ENCODE measurements at regions not wholly inside any gene's neighbourhood (a gene's known extent, or its start where the extent isn't known, plus 50 kb on each side); places are given as distances from the start of the nearest gene placed in this dataset.

GRCh38 chr12:11973396-11973795 lies 97.3 kb upstream of the BCL2L14 start:
- Histone ChIP-seq H3K4me2 (ENCODE audit: low read length) (no peak overlapping the region), H3K4me3 (ENCODE audit: low read length) (no peak overlapping the region), H4K20me1 (ENCODE audit: control insufficient read depth, insufficient read depth, low read depth, low read length) (no peaks in the 10 kb centered on the region), H3F3A (ENCODE audit: control insufficient read depth, insufficient read depth) (no peaks in the 10 kb centered on the region), H3K4me1 (ENCODE audit: control insufficient read depth, low read length) (no peaks in the 10 kb centered on the region), H3K27me3 (ENCODE audit: control insufficient read depth, low read length) (peaks cover 3% of the 10 kb centered on the region), H3K36me3 (ENCODE audit: control insufficient read depth, low read length) (no peaks in the 10 kb centered on the region), H3K27ac (ENCODE audit: low read depth, low read length) (no peak overlapping the region), H3K9me2 (replicated peaks; ENCODE audit: control insufficient read depth, low read length) (no peaks in the 10 kb centered on the region), H3K9me3 (ENCODE audit: control insufficient read depth, insufficient read depth, low read length) (no peaks in the 10 kb centered on the region), H3K79me2 (ENCODE audit: control insufficient read depth, low read length) (no peaks in the 10 kb centered on the region)
- no peak for TF ChIP-seq CTCF (IDR thresholded peaks at IDR 0.05; ENCODE audit: low read depth, low read length, poor library complexity, severe bottlenecking)
- TF ChIP-seq EZH2phosphoT487 (IDR thresholded peaks at IDR 0.05; ENCODE audit: borderline replicate concordance, low read length): no peak

GRCh38 chr12:11976005-11976404 lies 94.7 kb upstream of the BCL2L14 start:
- H3K4me2 ChIP-seq (ENCODE audit: low read length): no peak overlapping the region
- TF ChIP-seq EZH2phosphoT487 (IDR thresholded peaks at IDR 0.05; ENCODE audit: borderline replicate concordance, low read length) (no peak), CTCF (IDR thresholded peaks at IDR 0.05; ENCODE audit: low read depth, low read length, poor library complexity, severe bottlenecking) (no peak)

GRCh38 chr12:11978726-11979384 lies 91.9 kb upstream of the BCL2L14 start:
- Histone ChIP-seq H3K4me3 (ENCODE audit: low read length) (no peak overlapping the region), H3K9me3 (ENCODE audit: control insufficient read depth, insufficient read depth, low read length) (no peaks in the 10 kb centered on the region), H3K9me2 (replicated peaks; ENCODE audit: control insufficient read depth, low read length) (no peaks in the 10 kb centered on the region), H3K36me3 (ENCODE audit: control insufficient read depth, low read length) (no peaks in the 10 kb centered on the region), H3K27ac (ENCODE audit: low read depth, low read length) (no peak overlapping the region), H4K20me1 (ENCODE audit: control insufficient read depth, insufficient read depth, low read depth, low read length) (no peaks in the 10 kb centered on the region), H3F3A (ENCODE audit: control insufficient read depth, insufficient read depth) (no peaks in the 10 kb centered on the region), H3K79me2 (ENCODE audit: control insufficient read depth, low read length) (no peaks in the 10 kb centered on the region), H3K4me1 (ENCODE audit: control insufficient read depth, low read length) (no peaks in the 10 kb centered on the region), H3K27me3 (ENCODE audit: control insufficient read depth, low read length) (peaks cover 15% of the 10 kb centered on the region), H3K4me2 (ENCODE audit: low read length) (no peak overlapping the region)
- TF ChIP-seq EZH2phosphoT487 (IDR thresholded peaks at IDR 0.05; ENCODE audit: borderline replicate concordance, low read length) (no peak), CTCF (IDR thresholded peaks at IDR 0.05; ENCODE audit: low read depth, low read length, poor library complexity, severe bottlenecking) (no peak)

More at GRCh38 chr12:11976005-11976404, 94.7 kb upstream of the BCL2L14 start:
- H3K27me3 ChIP-seq (ENCODE audit: control insufficient read depth, low read length): peaks cover 4% of the 10 kb centered on the region
- H3K27ac ChIP-seq (ENCODE audit: low read depth, low read length): no peak overlapping the region
- no peaks in the 10 kb centered on the region for H3F3A ChIP-seq (ENCODE audit: control insufficient read depth, insufficient read depth)
- no peaks in the 10 kb centered on the region for H3K9me2 ChIP-seq (replicated peaks; ENCODE audit: control insufficient read depth, low read length)
- H3K4me1 ChIP-seq (ENCODE audit: control insufficient read depth, low read length): no peaks in the 10 kb centered on the region
- H3K4me3 ChIP-seq (ENCODE audit: low read length): no peak overlapping the region
- H3K9me3 ChIP-seq (ENCODE audit: control insufficient read depth, insufficient read depth, low read length): no peaks in the 10 kb centered on the region
- no peaks in the 10 kb centered on the region for H4K20me1 ChIP-seq (ENCODE audit: control insufficient read depth, insufficient read depth, low read depth, low read length)
- no peaks in the 10 kb centered on the region for H3K36me3 ChIP-seq (ENCODE audit: control insufficient read depth, low read length)
- no peaks in the 10 kb centered on the region for H3K79me2 ChIP-seq (ENCODE audit: control insufficient read depth, low read length)
